WTC11 (cell line): ENCODE measurements at regions not wholly inside any gene's neighbourhood (a gene's known extent, or its start where the extent isn't known, plus 50 kb on each side); places are given as distances from the start of the nearest gene placed in this dataset.

ENCODE experiments used
- ATAC-seq: fragments of 200-7000 bp; cut with Tn5 transposase; 2 replicates; pipeline ENCODE4 v1.10.0; 2021; ENCODE audit warnings: mild to moderate bottlenecking, moderate library complexity
- CTCF ChIA-PET: fragments of 300-600 bp; sonication (Branson Sonifier 250); formaldehyde crosslinking; loops from one replicate; lab custom pipeline; 2021; ENCODE audit warnings: antibody characterized with exemption; lab: Charles Lee
- POLR2A ChIA-PET: fragments of 350-600 bp; sonication (Branson Sonifier 250); formaldehyde crosslinking; loops from one replicate; lab custom pipeline; 2021; ENCODE audit warnings: antibody characterized with exemption; lab: Charles Lee
- DNase-seq: peaks from one replicate; pipeline ENCODE4 v3.0.0; 2021; ENCODE audit warnings: low spot score
- H3K27ac Mint-ChIP-seq: 2 replicates; pipeline ENCODE4 v1.8.0; 2021; ENCODE audit warnings: mixed read lengths
- H3K27me3 Mint-ChIP-seq: 2 replicates; pipeline ENCODE4 v1.8.0; 2021; ENCODE audit warnings: low read depth, mild to moderate bottlenecking, moderate library complexity, mixed read lengths
- H3K36me3 Mint-ChIP-seq: 2 replicates; pipeline ENCODE4 v1.8.0; 2021; ENCODE audit warnings: mixed read lengths
- H3K4me1 Mint-ChIP-seq: 2 replicates; pipeline ENCODE4 v1.8.0; 2022; ENCODE audit warnings: mixed read lengths
- H3K4me3 Mint-ChIP-seq: 2 replicates; pipeline ENCODE4 v1.8.0; 2021; ENCODE audit warnings: mild to moderate bottlenecking, moderate library complexity, mixed read lengths
- H3K9me3 Mint-ChIP-seq: 2 replicates; pipeline ENCODE4 v1.8.0; 2021; ENCODE audit warnings: mixed read lengths
- CBFB ChIP-seq: sonication (generic); formaldehyde crosslinking; IDR thresholded peaks from 2 replicates; pipeline ENCODE4 v1.8.1; 2022; ENCODE audit warnings: mild to moderate bottlenecking, low read depth, missing genetic modification reagents
- CREM ChIP-seq: sonication (generic); formaldehyde crosslinking; IDR thresholded peaks from 2 replicates; pipeline ENCODE4 v1.8.1; 2022; ENCODE audit warnings: mild to moderate bottlenecking, missing genetic modification reagents, moderate library complexity
- GABPB1 ChIP-seq: sonication (generic); formaldehyde crosslinking; IDR thresholded peaks from 2 replicates; pipeline ENCODE4 v1.8.1; 2023; ENCODE audit warnings: mild to moderate bottlenecking, missing genetic modification reagents
- GRHL2 ChIP-seq: fragments of 250-450 bp; sonication (Bioruptor Pico); IDR thresholded peaks from 2 replicates; pipeline ENCODE4 v1.8.0; 2022; ENCODE audit warnings: mild to moderate bottlenecking, moderate library complexity; ENCODE audit not compliant: insufficient replicate concordance, severe bottlenecking
- HMGA2 ChIP-seq: fragments of 250-450 bp; sonication (Bioruptor Pico); IDR thresholded peaks from 2 replicates; pipeline ENCODE4 v1.4.0; 2021; ENCODE audit warnings: mild to moderate bottlenecking, moderate library complexity
- JAZF1 ChIP-seq: fragments of 250-450 bp; sonication (Bioruptor Pico); IDR thresholded peaks from 2 replicates; pipeline ENCODE4 v1.9.0; 2021; ENCODE audit warnings: moderate library complexity, mild to moderate bottlenecking, inconsistent platforms
- JUN ChIP-seq: sonication (generic); formaldehyde crosslinking; IDR thresholded peaks from 2 replicates; pipeline ENCODE4 v1.8.0; 2023; ENCODE audit warnings: mild to moderate bottlenecking, missing genetic modification reagents
- NR3C1 ChIP-seq: sonication (generic); formaldehyde crosslinking; conservative IDR thresholded peaks from 2 replicates; pipeline ENCODE4 v1.8.1; 2023; ENCODE audit warnings: low read depth, mild to moderate bottlenecking, missing genetic modification reagents
- TCF7 ChIP-seq: sonication (generic); formaldehyde crosslinking; IDR thresholded peaks from 2 replicates; pipeline ENCODE4 v1.8.0; 2022; ENCODE audit warnings: mild to moderate bottlenecking, low read depth, missing genetic modification reagents, moderate library complexity
- TEAD1 ChIP-seq: sonication (generic); formaldehyde crosslinking; IDR thresholded peaks from 2 replicates; pipeline ENCODE4 v1.8.0; 2022; ENCODE audit warnings: mild to moderate bottlenecking, missing genetic modification reagents
- ZNF232 ChIP-seq: sonication (generic); formaldehyde crosslinking; IDR thresholded peaks from 2 replicates; pipeline ENCODE4 v1.8.0; 2022; ENCODE audit warnings: mild to moderate bottlenecking, missing genetic modification reagents
- ZNF263 ChIP-seq: sonication (generic); formaldehyde crosslinking; IDR thresholded peaks from 2 replicates; pipeline ENCODE4 v1.8.1; 2022; ENCODE audit warnings: low read depth, mild to moderate bottlenecking, moderate library complexity, missing genetic modification reagents
- ZNF423 ChIP-seq: fragments of 250-450 bp; sonication (Bioruptor Pico); IDR thresholded peaks from 2 replicates; pipeline ENCODE4 v2.1.2; 2022; ENCODE audit warnings: mild to moderate bottlenecking, moderate library complexity
- TF ChIP-seq, protein P1 (sequence below): fragments of 250-450 bp; sonication (Bioruptor Pico); IDR thresholded peaks from 2 replicates; pipeline ENCODE4 v1.8.0; 2021; ENCODE audit warnings: mild to moderate bottlenecking
- TF ChIP-seq, protein P2 (sequence below): sonication (generic); formaldehyde crosslinking; IDR thresholded peaks from 2 replicates; pipeline ENCODE4 v1.8.1; 2023; ENCODE audit warnings: mild to moderate bottlenecking, missing genetic modification reagents, borderline replicate concordance
- TF ChIP-seq, protein P3 (sequence below): sonication (generic); formaldehyde crosslinking; IDR thresholded peaks from 2 replicates; pipeline ENCODE4 v1.8.0; 2022; ENCODE audit warnings: mild to moderate bottlenecking, missing genetic modification reagents
- TF ChIP-seq, protein P4 (sequence below): sonication (generic); formaldehyde crosslinking; IDR thresholded peaks from 2 replicates; pipeline ENCODE4 v1.8.1; 2022; ENCODE audit warnings: mild to moderate bottlenecking, moderate library complexity, missing genetic modification reagents
- TF ChIP-seq, protein P5 (sequence below): sonication (generic); formaldehyde crosslinking; IDR thresholded peaks from 2 replicates; pipeline ENCODE4 v1.8.0; 2022; ENCODE audit warnings: missing genetic modification reagents
- TF ChIP-seq, protein P6 (sequence below): fragments of 250-450 bp; sonication (Bioruptor Pico); IDR thresholded peaks from 2 replicates; pipeline ENCODE4 v2.1.2; 2022; ENCODE audit warnings: mild to moderate bottlenecking, moderate library complexity

DNA sequence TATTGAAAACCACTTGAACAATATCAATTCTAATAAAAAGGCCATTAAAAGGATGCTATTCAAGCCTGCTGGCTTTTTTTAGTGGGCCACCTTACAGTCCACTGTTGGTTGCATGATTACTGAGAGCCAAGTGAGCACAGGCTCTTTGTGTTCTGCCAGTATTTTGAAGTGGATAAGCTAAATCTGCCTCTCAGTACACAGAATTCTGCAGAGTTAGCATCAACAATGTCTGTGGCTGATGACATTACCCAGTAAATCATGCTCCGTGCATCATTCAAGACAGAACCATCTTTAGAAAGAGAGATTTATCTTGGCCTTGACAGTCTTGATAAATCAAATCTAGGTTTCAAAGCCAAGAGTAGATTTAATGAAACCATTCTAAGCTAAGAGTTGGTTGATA is 119.0 kb upstream of the GNPDA2 start (continued):
- TF ChIP-seq, protein P1, sequence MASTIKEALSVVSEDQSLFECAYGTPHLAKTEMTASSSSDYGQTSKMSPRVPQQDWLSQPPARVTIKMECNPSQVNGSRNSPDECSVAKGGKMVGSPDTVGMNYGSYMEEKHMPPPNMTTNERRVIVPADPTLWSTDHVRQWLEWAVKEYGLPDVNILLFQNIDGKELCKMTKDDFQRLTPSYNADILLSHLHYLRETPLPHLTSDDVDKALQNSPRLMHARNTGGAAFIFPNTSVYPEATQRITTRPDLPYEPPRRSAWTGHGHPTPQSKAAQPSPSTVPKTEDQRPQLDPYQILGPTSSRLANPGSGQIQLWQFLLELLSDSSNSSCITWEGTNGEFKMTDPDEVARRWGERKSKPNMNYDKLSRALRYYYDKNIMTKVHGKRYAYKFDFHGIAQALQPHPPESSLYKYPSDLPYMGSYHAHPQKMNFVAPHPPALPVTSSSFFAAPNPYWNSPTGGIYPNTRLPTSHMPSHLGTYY, result no peak
- TF ChIP-seq HMGA2 (CRISPR knock-in tag) (no peak), ZNF263 (no peak), JUN (CRISPR knock-in tag) (no peak), GRHL2 (CRISPR knock-in tag) (no peak)
- TF ChIP-seq, protein P2, sequence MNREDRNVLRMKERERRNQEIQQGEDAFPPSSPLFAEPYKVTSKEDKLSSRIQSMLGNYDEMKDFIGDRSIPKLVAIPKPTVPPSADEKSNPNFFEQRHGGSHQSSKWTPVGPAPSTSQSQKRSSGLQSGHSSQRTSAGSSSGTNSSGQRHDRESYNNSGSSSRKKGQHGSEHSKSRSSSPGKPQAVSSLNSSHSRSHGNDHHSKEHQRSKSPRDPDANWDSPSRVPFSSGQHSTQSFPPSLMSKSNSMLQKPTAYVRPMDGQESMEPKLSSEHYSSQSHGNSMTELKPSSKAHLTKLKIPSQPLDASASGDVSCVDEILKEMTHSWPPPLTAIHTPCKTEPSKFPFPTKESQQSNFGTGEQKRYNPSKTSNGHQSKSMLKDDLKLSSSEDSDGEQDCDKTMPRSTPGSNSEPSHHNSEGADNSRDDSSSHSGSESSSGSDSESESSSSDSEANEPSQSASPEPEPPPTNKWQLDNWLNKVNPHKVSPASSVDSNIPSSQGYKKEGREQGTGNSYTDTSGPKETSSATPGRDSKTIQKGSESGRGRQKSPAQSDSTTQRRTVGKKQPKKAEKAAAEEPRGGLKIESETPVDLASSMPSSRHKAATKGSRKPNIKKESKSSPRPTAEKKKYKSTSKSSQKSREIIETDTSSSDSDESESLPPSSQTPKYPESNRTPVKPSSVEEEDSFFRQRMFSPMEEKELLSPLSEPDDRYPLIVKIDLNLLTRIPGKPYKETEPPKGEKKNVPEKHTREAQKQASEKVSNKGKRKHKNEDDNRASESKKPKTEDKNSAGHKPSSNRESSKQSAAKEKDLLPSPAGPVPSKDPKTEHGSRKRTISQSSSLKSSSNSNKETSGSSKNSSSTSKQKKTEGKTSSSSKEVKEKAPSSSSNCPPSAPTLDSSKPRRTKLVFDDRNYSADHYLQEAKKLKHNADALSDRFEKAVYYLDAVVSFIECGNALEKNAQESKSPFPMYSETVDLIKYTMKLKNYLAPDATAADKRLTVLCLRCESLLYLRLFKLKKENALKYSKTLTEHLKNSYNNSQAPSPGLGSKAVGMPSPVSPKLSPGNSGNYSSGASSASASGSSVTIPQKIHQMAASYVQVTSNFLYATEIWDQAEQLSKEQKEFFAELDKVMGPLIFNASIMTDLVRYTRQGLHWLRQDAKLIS, result no peak
- TF ChIP-seq, protein P3, sequence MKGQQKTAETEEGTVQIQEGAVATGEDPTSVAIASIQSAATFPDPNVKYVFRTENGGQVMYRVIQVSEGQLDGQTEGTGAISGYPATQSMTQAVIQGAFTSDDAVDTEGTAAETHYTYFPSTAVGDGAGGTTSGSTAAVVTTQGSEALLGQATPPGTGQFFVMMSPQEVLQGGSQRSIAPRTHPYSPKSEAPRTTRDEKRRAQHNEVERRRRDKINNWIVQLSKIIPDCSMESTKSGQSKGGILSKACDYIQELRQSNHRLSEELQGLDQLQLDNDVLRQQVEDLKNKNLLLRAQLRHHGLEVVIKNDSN (CRISPR knock-in tag), result no peak

DNA sequence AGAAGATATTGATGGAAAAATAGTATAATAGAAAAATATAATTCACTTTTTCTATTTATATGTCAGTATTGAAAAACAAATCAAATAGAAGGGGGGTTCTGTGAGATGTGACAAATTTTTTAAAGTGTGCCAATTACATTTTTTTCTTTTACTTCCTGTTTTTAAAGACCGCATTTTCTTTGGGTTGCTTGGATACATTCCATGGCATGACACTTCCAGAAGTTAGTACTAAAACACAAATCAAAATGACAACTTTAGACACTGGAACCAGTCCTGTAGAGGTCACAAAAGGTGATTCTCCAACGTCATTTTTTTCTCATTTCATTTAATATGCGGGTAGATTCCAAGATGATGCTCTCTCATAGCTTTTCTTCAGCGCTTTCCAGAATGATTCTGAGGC is 116.2 kb upstream of the GNPDA2 start:
- CTCF ChIA-PET, result no interaction called here
- H3K27me3 Mint-ChIP-seq, result no peaks in the 10 kb centered on the region

DNA sequence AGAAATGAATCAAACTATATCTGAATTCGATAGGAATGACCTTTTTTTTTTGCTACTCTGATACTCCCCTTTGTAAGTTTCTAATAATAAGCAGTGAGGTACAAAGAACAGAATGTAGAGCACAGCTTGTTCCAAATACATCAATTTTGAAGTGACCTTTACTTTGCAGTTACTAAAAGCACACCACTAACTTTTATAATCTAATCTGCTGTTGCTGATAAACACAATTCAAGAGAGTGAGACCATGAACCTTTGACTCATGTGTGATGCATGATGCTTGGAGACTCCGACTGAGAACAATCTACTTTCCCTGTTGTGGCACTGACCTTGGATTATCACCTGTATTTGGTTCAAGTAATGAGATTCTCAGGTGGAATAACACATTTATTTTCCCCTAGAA is 91.6 kb upstream of the GNPDA2 start:
- ChIA-PET CTCF (no interaction called here), POLR2A (no interaction called here)
- Mint-ChIP-seq H3K27ac (no peak overlapping the region), H3K4me1 (no peaks in the 10 kb centered on the region), H3K9me3 (peaks cover 14% of the 10 kb centered on the region), H3K27me3 (no peaks in the 10 kb centered on the region), H3K4me3 (no peak overlapping the region), H3K36me3 (peaks cover 11% of the 10 kb centered on the region)
- ATAC-seq (no peak), DNase-seq (no peak)
- TF ChIP-seq CREM (CRISPR knock-in tag) (no peak), ZNF423 (CRISPR knock-in tag) (no peak), GABPB1 (CRISPR knock-in tag) (no peak), NR3C1 (CRISPR knock-in tag) (no peak), TEAD1 (CRISPR knock-in tag) (no peak), ZNF232 (CRISPR knock-in tag) (no peak)
- TF ChIP-seq, protein P4, sequence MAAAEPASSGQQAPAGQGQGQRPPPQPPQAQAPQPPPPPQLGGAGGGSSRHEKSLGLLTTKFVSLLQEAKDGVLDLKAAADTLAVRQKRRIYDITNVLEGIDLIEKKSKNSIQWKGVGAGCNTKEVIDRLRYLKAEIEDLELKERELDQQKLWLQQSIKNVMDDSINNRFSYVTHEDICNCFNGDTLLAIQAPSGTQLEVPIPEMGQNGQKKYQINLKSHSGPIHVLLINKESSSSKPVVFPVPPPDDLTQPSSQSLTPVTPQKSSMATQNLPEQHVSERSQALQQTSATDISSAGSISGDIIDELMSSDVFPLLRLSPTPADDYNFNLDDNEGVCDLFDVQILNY (CRISPR knock-in tag), result no peak
- TF ChIP-seq, protein P5, sequence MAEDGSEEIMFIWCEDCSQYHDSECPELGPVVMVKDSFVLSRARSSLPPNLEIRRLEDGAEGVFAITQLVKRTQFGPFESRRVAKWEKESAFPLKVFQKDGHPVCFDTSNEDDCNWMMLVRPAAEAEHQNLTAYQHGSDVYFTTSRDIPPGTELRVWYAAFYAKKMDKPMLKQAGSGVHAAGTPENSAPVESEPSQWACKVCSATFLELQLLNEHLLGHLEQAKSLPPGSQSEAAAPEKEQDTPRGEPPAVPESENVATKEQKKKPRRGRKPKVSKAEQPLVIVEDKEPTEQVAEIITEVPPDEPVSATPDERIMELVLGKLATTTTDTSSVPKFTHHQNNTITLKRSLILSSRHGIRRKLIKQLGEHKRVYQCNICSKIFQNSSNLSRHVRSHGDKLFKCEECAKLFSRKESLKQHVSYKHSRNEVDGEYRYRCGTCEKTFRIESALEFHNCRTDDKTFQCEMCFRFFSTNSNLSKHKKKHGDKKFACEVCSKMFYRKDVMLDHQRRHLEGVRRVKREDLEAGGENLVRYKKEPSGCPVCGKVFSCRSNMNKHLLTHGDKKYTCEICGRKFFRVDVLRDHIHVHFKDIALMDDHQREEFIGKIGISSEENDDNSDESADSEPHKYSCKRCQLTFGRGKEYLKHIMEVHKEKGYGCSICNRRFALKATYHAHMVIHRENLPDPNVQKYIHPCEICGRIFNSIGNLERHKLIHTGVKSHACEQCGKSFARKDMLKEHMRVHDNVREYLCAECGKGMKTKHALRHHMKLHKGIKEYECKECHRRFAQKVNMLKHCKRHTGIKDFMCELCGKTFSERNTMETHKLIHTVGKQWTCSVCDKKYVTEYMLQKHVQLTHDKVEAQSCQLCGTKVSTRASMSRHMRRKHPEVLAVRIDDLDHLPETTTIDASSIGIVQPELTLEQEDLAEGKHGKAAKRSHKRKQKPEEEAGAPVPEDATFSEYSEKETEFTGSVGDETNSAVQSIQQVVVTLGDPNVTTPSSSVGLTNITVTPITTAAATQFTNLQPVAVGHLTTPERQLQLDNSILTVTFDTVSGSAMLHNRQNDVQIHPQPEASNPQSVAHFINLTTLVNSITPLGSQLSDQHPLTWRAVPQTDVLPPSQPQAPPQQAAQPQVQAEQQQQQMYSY (CRISPR knock-in tag), result no peak
- TF ChIP-seq, protein P6, sequence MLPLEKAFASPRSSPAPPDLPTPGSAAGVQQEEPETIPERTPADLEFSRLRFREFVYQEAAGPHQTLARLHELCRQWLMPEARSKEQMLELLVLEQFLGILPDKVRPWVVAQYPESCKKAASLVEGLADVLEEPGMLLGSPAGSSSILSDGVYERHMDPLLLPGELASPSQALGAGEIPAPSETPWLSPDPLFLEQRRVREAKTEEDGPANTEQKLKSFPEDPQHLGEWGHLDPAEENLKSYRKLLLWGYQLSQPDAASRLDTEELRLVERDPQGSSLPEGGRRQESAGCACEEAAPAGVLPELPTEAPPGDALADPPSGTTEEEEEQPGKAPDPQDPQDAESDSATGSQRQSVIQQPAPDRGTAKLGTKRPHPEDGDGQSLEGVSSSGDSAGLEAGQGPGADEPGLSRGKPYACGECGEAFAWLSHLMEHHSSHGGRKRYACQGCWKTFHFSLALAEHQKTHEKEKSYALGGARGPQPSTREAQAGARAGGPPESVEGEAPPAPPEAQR (CRISPR knock-in tag), result no peak
- TF ChIP-seq, protein P2, result no peak

More for the DNA sequence above, 116.2 kb upstream of the GNPDA2 start:
- H3K4me1 Mint-ChIP-seq, result peaks cover 5% of the 10 kb centered on the region
- H3K36me3 Mint-ChIP-seq, result no peaks in the 10 kb centered on the region
- ATAC-seq (no peak), DNase-seq (no peak)
- POLR2A ChIA-PET, result no interaction called here
- no peak overlapping the region for H3K4me3 Mint-ChIP-seq
- no peaks in the 10 kb centered on the region for H3K9me3 Mint-ChIP-seq
- H3K27ac Mint-ChIP-seq, result no peak overlapping the region
- TF ChIP-seq CBFB (CRISPR knock-in tag) (no peak), JAZF1 (no peak), TCF7 (CRISPR knock-in tag) (no peak)
